Left ventricle myocardium superior (tissue), 1 donor: ENCODE measurements at regions not wholly inside any gene's neighbourhood (a gene's known extent, or its start where the extent isn't known, plus 50 kb on each side); places are given as distances from the start of the nearest gene placed in this dataset.
"Not testable (repeated sequence)": the region's sequence is repeated elsewhere in the genome, so short reads cannot be mapped to it uniquely, and the experiment has no call there.

Experiments
- ATAC-seq: fragments of 200-7000 bp; cut with Tn5 transposase; one replicate; pipeline ENCODE4 v1.9.1; 2020; ENCODE audit warnings: mild to moderate bottlenecking, moderate library complexity
- DNase-seq: peaks from one replicate; pipeline ENCODE4 v3.0.0-alpha.2; 2020
- intact Hi-C: fragments of 100-400 bp; cut with micrococcal nuclease; formaldehyde crosslinking; loops from one replicate; pipeline ENCODE4 v1.11.0; 2022
- donor health status: DM: no; HTN: yes; CAD: no; lungs with severe emphysema.

DNA sequence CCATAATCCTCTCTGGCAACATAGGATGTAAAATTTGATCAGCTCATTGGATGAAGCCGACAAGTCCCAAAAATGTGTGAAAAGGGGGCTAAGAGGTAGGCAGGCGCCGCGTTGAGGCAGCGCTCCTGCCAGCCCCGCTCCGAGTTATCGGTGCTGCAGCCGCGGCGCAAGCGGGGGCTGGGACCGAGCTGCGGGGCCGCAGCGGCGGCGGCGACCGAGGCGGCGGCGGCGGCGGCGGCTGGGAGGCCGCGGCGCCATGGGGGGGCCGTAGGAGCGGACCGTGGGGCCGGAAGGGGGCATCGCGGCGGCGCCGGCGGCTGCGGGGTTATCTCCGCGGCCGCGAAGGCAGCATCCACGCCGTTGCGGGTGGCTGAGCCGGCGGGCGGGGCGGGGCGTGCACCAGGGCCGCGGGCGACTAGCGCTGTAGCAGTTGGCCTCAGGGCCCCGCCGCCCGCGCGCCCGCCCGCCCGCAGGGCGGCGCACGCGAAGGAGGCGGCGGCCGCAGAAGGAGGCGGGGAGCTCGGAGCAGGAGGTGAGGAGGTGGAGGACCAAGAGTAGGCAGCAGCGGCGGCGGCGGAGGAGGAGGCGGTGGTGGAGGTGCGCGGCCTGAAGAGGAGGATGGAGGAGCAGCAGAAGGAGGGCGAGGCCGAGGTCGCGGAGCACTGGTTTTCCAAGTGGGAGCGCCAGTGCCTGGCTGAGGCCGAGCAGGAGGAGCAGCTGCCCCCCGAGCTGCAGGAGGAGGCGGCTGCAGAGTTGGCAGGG, 126.0 kb upstream of the CXorf66 start:
- DNase-seq (peak; percentile 48), ATAC-seq (peak; percentile 76)
- intact Hi-C loops: no loop called here

GRCh38 chrX:140090800-140091124, 125.4 kb upstream of the CXorf66 start:
- intact Hi-C loops: no loop called here
- ATAC-seq (no peak), DNase-seq (no peak)

GRCh38 chrX:140088438-140088837, 123.1 kb upstream of the CXorf66 start:
- intact Hi-C loops: no loop called here
- ATAC-seq (no peak), DNase-seq (no peak)

- DNase-seq: no peak
- no peak for ATAC-seq
- intact Hi-C loops: no loop called here
These were observed 122.6 kb upstream of the CXorf66 start for GRCh38 chrX:140087875-140088274.

- ATAC-seq (no peak), DNase-seq (no peak)
- intact Hi-C loops: no loop called here
These were observed 121.4 kb upstream of the CXorf66 start for GRCh38 chrX:140086691-140087090.

- DNase-seq, intact Hi-C loops, ATAC-seq: not testable (repeated sequence)
These were observed 109.5 kb upstream of the CXorf66 start for GRCh38 chrX:140074851-140075250.

GRCh38 chrX:140071037-140071436, 105.7 kb upstream of the CXorf66 start:
- intact Hi-C loops: no loop called here
- DNase-seq: no peak
- ATAC-seq: no peak

GRCh38 chrX:140065961-140066662, 100.8 kb upstream of the CXorf66 start:
- intact Hi-C loops: no loop called here
- ATAC-seq: no peak

GRCh38 chrX:140064993-140065392, 99.7 kb upstream of the CXorf66 start:
- ATAC-seq (no peak), DNase-seq (no peak)
- intact Hi-C loops: no loop called here

More at GRCh38 chrX:140065961-140066662, 100.8 kb upstream of the CXorf66 start:
- no peak for DNase-seq

DNA sequence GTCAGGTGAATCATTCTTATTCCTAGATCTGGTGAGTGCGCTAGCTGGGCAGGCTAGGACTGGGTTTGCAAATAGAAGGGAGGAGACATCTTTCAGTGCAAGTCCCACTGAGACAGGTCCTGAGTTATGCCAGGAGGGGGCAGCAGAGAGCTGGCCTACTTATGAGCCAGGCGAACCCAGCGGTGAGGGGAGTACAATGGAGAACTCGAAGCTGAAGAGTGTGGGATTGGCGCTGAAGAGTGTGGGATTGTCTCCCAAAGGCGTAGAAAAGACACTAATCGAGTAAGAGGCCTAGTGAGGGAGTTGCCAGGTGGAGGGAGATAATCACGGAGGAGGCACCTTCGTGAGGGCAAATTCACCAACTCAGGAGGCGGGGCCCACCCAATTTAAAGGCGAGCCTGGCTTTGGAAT, 91.7 kb upstream of the CXorf66 start:
- DNase-seq (peak; percentile 65), ATAC-seq (peak; percentile 60)
- intact Hi-C loops: loop anchor here (10.0 kb wide), 1 partner anchor 608 kb away; no protein-coding TSS in a partner anchor

GRCh38 chrX:140053846-140054245, 88.5 kb upstream of the CXorf66 start:
- intact Hi-C loops: loop anchor here (10.0 kb wide), 1 partner anchor 611 kb away; no protein-coding TSS in a partner anchor
- ATAC-seq (no peak), DNase-seq (no peak)

- intact Hi-C loops: loop anchor here (10.0 kb wide), 1 partner anchor 614 kb away; no protein-coding TSS in a partner anchor
- DNase-seq (no peak), ATAC-seq (no peak)
These were observed 85.6 kb upstream of the CXorf66 start for GRCh38 chrX:140050906-140051305.

DNA sequence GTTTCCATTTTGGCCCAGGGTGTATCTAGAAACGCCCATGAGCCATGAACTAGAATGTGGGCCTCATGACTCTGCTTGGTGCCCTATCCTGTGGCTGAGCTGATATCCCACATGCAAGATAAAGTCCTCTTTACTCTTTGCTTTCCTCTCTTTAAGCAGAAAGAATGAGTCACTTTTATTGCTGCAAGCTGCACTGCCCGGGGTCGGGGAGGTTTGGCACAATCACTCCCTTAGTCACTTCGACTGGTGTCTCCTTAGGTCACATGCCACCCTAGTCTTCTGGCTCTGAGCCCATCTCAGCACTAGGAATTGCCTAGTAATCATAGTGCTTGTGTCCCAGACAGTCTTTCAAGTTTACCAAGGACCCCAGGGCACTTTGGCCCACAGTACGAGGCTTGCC, 75.1 kb upstream of the CXorf66 start:
- no peak for DNase-seq
- intact Hi-C loops: no loop called here
- no peak for ATAC-seq

GRCh38 chrX:140038842-140039241, 73.5 kb upstream of the CXorf66 start:
- no peak for DNase-seq
- ATAC-seq: no peak
- intact Hi-C loops: no loop called here

- DNase-seq: no peak
- intact Hi-C loops: no loop called here
- ATAC-seq: no peak
These were observed 69.6 kb upstream of the CXorf66 start for GRCh38 chrX:140034916-140035315.

- no peak for DNase-seq
- ATAC-seq: no peak
- intact Hi-C loops: no loop called here
These were observed 57.2 kb upstream of the CXorf66 start for GRCh38 chrX:140022482-140022881.

DNA sequence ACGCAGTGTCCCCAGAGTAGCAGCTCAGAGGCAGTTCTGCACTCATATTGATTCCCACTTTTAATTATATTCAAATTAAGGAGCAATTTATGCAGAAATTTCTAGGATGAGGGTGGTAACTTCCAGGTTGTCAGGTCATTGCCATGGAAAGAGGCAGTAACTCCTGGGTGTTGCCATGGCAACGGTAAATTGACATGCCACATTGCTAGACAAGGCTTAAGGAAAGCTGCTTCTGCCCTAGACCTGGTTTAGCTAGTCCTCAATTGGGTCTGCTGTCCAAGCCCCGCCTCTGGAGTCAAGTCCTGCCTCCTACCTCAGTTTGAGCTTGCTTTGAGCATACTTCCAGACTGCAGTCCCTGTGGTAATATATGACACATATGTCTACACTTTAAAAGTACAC, 53.8 kb upstream of the CXorf66 start:
- ATAC-seq, DNase-seq, intact Hi-C loops: not testable (repeated sequence)
